OCI-LY1 (cell line): ENCODE measurements at regions not wholly inside any gene's neighbourhood (a gene's known extent, or its start where the extent isn't known, plus 50 kb on each side); places are given as distances from the start of the nearest gene placed in this dataset.

Source experiments
- EZH2 ChIP-seq: fragments of 200-600 bp; sonication (generic), shearing (Covaris generic); IDR thresholded peaks from 2 replicates; pipeline ENCODE4 v1.8.0; 2017; ENCODE audit warnings: borderline replicate concordance, mixed run types, mild to moderate bottlenecking, antibody characterized with exemption, low read length, moderate library complexity, mixed read lengths
- TF ChIP-seq, protein P1 (sequence below): fragments of 200-600 bp; sonication (generic), shearing (Covaris generic); IDR thresholded peaks from 2 replicates; pipeline ENCODE4 v1.5.1; 2017; ENCODE audit warnings: mild to moderate bottlenecking, antibody characterized with exemption, low read length, moderate library complexity, mixed read lengths

DNA sequence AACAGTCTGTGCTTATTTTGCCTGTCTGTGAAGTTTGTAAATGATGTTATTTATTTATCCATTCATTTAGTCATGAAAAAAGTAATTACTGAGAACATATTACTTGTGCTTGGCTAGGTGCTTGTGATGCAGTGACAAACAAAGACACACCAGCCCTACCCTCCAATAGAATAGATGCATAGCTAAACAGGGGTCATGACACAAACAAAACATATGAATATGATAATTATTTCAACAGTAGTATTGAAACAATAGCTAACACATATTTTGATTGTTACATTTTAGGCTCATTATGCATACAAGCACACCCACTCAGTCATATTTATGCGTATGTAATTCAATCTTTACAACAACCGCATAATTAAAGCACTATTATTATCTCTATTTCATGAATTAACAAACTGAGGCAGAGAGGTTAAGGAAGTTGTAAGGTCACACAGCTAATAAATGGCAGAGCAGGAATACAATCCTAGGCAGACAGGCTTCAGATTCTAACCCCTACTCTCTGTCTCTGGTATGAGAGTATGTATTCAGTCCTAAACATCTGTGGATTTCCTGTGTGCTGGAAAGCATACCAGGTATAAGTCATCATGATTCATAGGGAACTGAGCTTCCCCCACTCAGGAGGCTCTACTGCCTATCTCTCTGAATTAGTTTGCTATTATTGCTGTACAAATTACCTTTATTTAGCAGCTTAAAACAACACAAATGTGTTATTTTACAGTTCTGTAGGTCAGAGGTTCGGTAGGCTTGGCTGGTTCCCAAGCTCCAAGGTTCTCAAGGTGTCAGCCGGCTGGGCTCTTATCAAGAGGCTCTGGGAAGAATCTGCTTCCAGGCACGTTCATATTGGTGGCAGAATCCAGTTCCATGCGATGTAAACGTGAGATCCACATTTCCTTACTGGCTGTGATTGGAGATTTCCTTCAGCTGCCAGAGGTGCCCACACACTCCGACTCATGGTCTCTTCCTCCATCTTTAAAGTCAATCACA is 509.4 kb downstream of the GALC start:
- no peak for TF ChIP-seq EZH2
- TF ChIP-seq, protein P1, sequence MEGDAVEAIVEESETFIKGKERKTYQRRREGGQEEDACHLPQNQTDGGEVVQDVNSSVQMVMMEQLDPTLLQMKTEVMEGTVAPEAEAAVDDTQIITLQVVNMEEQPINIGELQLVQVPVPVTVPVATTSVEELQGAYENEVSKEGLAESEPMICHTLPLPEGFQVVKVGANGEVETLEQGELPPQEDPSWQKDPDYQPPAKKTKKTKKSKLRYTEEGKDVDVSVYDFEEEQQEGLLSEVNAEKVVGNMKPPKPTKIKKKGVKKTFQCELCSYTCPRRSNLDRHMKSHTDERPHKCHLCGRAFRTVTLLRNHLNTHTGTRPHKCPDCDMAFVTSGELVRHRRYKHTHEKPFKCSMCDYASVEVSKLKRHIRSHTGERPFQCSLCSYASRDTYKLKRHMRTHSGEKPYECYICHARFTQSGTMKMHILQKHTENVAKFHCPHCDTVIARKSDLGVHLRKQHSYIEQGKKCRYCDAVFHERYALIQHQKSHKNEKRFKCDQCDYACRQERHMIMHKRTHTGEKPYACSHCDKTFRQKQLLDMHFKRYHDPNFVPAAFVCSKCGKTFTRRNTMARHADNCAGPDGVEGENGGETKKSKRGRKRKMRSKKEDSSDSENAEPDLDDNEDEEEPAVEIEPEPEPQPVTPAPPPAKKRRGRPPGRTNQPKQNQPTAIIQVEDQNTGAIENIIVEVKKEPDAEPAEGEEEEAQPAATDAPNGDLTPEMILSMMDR: no peak
